UCSD-AML1 (cell line): ENCODE measurements at regions not wholly inside any gene's neighbourhood (a gene's known extent, or its start where the extent isn't known, plus 50 kb on each side); places are given as distances from the start of the nearest gene placed in this dataset.

Experiments
- DNase-seq: peaks from one replicate; lab custom pipeline; 2025; ENCODE audit not compliant: unreplicated experiment; lab: John Stamatoyannopoulos, UW

GRCh38 chr3:127484601-127485388 is 105.7 kb downstream of the TPRA1 start:
- no peak for DNase-seq

- DNase-seq = peak; percentile 38
These were observed 106.5 kb downstream of the TPRA1 start for GRCh38 chr3:127483902-127484591.

GRCh38 chr3:127483005-127483641 is 107.4 kb downstream of the TPRA1 start:
- no peak for DNase-seq

- DNase-seq = no peak
These were observed 108.1 kb downstream of the TPRA1 start for GRCh38 chr3:127482216-127483004.

- no peak for DNase-seq
These were observed 110.2 kb downstream of the TPRA1 start for GRCh38 chr3:127480196-127480954.

- no peak for DNase-seq
These were observed 111.1 kb downstream of the TPRA1 start for GRCh38 chr3:127479449-127479848.

- no peak for DNase-seq
These were observed 111.6 kb downstream of the TPRA1 start for GRCh38 chr3:127478922-127479321.

GRCh38 chr3:127477396-127477795 is 113.1 kb downstream of the TPRA1 start:
- DNase-seq = no peak

GRCh38 chr3:127476936-127477335 is 113.6 kb downstream of the TPRA1 start:
- no peak for DNase-seq

GRCh38 chr3:127475975-127476705 is 114.4 kb downstream of the TPRA1 start:
- DNase-seq = no peak

GRCh38 chr3:127475391-127475790 is 115.1 kb downstream of the TPRA1 start:
- no peak for DNase-seq

GRCh38 chr3:127473244-127474024 is 117.1 kb downstream of the TPRA1 start:
- DNase-seq = no peak

- no peak for DNase-seq
These were observed 118.0 kb downstream of the TPRA1 start for GRCh38 chr3:127472506-127472905.

- no peak for DNase-seq
These were observed 119.4 kb downstream of the TPRA1 start for GRCh38 chr3:127471142-127471541.

- DNase-seq = no peak
These were observed 120.8 kb downstream of the TPRA1 start for GRCh38 chr3:127469760-127470159.

GRCh38 chr3:127467391-127467790 is 123.1 kb downstream of the TPRA1 start:
- peak; percentile 23 for DNase-seq

GRCh38 chr3:127464642-127465041 is 125.9 kb downstream of the TPRA1 start:
- no peak for DNase-seq

- no peak for DNase-seq
These were observed 128.3 kb downstream of the TPRA1 start for GRCh38 chr3:127462111-127462655.
